ENCODE measurements at regions not wholly inside any gene's neighbourhood (a gene's known extent, or its start where the extent isn't known, plus 50 kb on each side); places are given as distances from the start of the nearest gene placed in this dataset.

GRCh38 chr4:86451560-86452330 lies 91.9 kb upstream of the MAPK10 start:
- no peaks in the 10 kb centered on the region for H3K9me3 ChIP-seq (replicated peaks; ENCODE audit: control insufficient read depth, insufficient read depth, low read depth, low read length)
- intact Hi-C loops (cut with micrococcal nuclease): no loop called here
- ChIA-PET CTCF (ENCODE audit: low intra/inter-chr PET ratio) (no interaction called here), POLR2A (no interaction called here)
- H2AFZ ChIP-seq (ENCODE audit: low read depth, low read length): no peak overlapping the region
- no peaks in the 10 kb centered on the region for H3K4me1 ChIP-seq (replicated peaks in 1 of 2; ENCODE audit: control insufficient read depth in 2 of 2, insufficient read depth in 2 of 2, low read length in 2 of 2)
- H3K9ac ChIP-seq (ENCODE audit: insufficient read depth in 1 of 2, low read depth in 2 of 2, low read length in 2 of 2): no peak overlapping the region
- no peaks in the 10 kb centered on the region for H3K9me1 ChIP-seq (ENCODE audit: control insufficient read depth, insufficient read depth, low read length)
- H3K4me2 ChIP-seq (ENCODE audit: insufficient read depth, low read length): no peak overlapping the region
- H4K20me1 ChIP-seq (replicated peaks; ENCODE audit: control insufficient read depth, insufficient read depth, low read length): no peaks in the 10 kb centered on the region
- in situ Hi-C loops (cut with MboI): no loop called here
- FAIRE-seq (no peak), DNase-seq (ENCODE audit: extremely low read depth in 1 of 4, low spot score in 3 of 4) (no peak), ATAC-seq (no peak)
- no peak overlapping the region for H3K27ac ChIP-seq (ENCODE audit: extremely low read depth, low read depth, low read length)
- WGBS (ENCODE audit: insufficient coverage, low coverage, missing lambda C conversion rate): 0% methylated on average over 7 of the region's 7 CpGs
- TF ChIP-seq HOMEZ (CRISPR knock-in tag; IDR thresholded peaks at IDR 0.05): no peak
- no peak for TF ChIP-seq HNRNPK (IDR thresholded peaks at IDR 0.05; ENCODE audit: low read depth, low read length, poor library complexity, severe bottlenecking)
- TF ChIP-seq ZNF707 (CRISPR knock-in tag; conservative IDR thresholded peaks at IDR 0.05): no peak
- TF ChIP-seq CREM (IDR thresholded peaks at IDR 0.05; ENCODE audit: low read depth): no peak
- TF ChIP-seq ATF7 (IDR thresholded peaks at IDR 0.05): no peak
- no peak for TF ChIP-seq GTF2F1 (IDR thresholded peaks at IDR 0.05; ENCODE audit: low read depth, low read length)
- TF ChIP-seq ARNT (IDR thresholded peaks at IDR 0.05): no peak
- no peak for TF ChIP-seq ZBTB17 (CRISPR knock-in tag; IDR thresholded peaks at IDR 0.05)
- TF ChIP-seq ZNF232 (CRISPR knock-in tag; IDR thresholded peaks at IDR 0.05): no peak
- TF ChIP-seq, protein P1, sequence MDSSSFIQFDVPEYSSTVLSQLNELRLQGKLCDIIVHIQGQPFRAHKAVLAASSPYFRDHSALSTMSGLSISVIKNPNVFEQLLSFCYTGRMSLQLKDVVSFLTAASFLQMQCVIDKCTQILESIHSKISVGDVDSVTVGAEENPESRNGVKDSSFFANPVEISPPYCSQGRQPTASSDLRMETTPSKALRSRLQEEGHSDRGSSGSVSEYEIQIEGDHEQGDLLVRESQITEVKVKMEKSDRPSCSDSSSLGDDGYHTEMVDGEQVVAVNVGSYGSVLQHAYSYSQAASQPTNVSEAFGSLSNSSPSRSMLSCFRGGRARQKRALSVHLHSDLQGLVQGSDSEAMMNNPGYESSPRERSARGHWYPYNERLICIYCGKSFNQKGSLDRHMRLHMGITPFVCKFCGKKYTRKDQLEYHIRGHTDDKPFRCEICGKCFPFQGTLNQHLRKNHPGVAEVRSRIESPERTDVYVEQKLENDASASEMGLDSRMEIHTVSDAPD (CRISPR knock-in tag; IDR thresholded peaks at IDR 0.05): no peak
- no peak for TF ChIP-seq RBM22 (IDR thresholded peaks at IDR 0.05; ENCODE audit: low read depth, low read length, poor library complexity, severe bottlenecking)
- TF ChIP-seq, protein P2, sequence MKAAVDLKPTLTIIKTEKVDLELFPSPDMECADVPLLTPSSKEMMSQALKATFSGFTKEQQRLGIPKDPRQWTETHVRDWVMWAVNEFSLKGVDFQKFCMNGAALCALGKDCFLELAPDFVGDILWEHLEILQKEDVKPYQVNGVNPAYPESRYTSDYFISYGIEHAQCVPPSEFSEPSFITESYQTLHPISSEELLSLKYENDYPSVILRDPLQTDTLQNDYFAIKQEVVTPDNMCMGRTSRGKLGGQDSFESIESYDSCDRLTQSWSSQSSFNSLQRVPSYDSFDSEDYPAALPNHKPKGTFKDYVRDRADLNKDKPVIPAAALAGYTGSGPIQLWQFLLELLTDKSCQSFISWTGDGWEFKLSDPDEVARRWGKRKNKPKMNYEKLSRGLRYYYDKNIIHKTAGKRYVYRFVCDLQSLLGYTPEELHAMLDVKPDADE (conservative IDR thresholded peaks at IDR 0.05; ENCODE audit: control insufficient read depth, low read depth, low read length): no peak
- TF ChIP-seq ZBTB8A (IDR thresholded peaks at IDR 0.05; ENCODE audit: partially characterized antibody): no peak
- H3K36me3 ChIP-seq (ENCODE audit: control insufficient read depth, insufficient read depth, low read length): no peaks in the 10 kb centered on the region
- no peak overlapping the region for H3K4me3 ChIP-seq
- no peaks in the 10 kb centered on the region for H3K27me3 ChIP-seq (ENCODE audit: control insufficient read depth in 2 of 2, insufficient read depth in 2 of 2, low read length in 2 of 2)
- no peaks in the 10 kb centered on the region for H3K79me2 ChIP-seq (ENCODE audit: control insufficient read depth, insufficient read depth, low read length)
- BruUV-seq (replicated peaks): no TSS peak

Data from K562 (cell line).